RWPE2 (cell line): ENCODE measurements at regions not wholly inside any gene's neighbourhood (a gene's known extent, or its start where the extent isn't known, plus 50 kb on each side); places are given as distances from the start of the nearest gene placed in this dataset.
A peak's percentile ranks its signal among the peaks of the same experiment; 100 is the strongest.

ENCODE experiments used
- ATAC-seq: fragments of 200-7000 bp; cut with Tn5 transposase; 3 replicates; pipeline ENCODE4 v1.9.1; 2021; ENCODE audit warnings: low read depth
- DNase-seq: peaks from one replicate; pipeline ENCODE4 v3.0.0-alpha.2; 2020; ENCODE audit warnings: low spot score
- H3K27ac ChIP-seq: fragments of 450-650 bp; 2 replicates; pipeline ENCODE4 v1.5.1; 2017; ENCODE audit warnings: mild to moderate bottlenecking; ENCODE audit not compliant: poor library complexity, severe bottlenecking
- H3K27me3 ChIP-seq: fragments of 250-450 bp; sonication (Bioruptor Pico); 2 replicates; pipeline ENCODE4 v1.5.1; 2021; ENCODE audit warnings: mild to moderate bottlenecking, moderate library complexity; ENCODE audit not compliant: insufficient read depth, poor library complexity, severe bottlenecking
- H3K36me3 ChIP-seq: fragments of 250-450 bp; sonication (Bioruptor Pico); 2 replicates; pipeline ENCODE4 v1.5.1; 2020; ENCODE audit warnings: low read depth, mild to moderate bottlenecking, moderate library complexity
- H3K4me1 ChIP-seq: fragments of 250-450 bp; sonication (Bioruptor Pico); 2 replicates; pipeline ENCODE4 v1.5.1; 2021; ENCODE audit warnings: mild to moderate bottlenecking, moderate library complexity; ENCODE audit not compliant: insufficient read depth, poor library complexity, severe bottlenecking
- H3K4me3 ChIP-seq: fragments of 250-450 bp; sonication (Bioruptor Pico); 2 replicates; pipeline ENCODE4 v1.5.1; 2021; ENCODE audit warnings: mild to moderate bottlenecking, moderate library complexity; ENCODE audit not compliant: severe bottlenecking
- H3K9me3 ChIP-seq: fragments of 250-450 bp; sonication (Bioruptor Pico); 2 replicates; pipeline ENCODE4 v1.5.1; 2021; ENCODE audit warnings: mild to moderate bottlenecking, moderate library complexity; ENCODE audit not compliant: severe bottlenecking
- TF ChIP-seq, protein P1 (sequence below): fragments of 450-650 bp; IDR thresholded peaks from one replicate; pipeline ENCODE4 v1.5.1; 2017; ENCODE audit warnings: mild to moderate bottlenecking, moderate library complexity; ENCODE audit not compliant: poor library complexity, severe bottlenecking

- no peaks in the 10 kb centered on the region for H3K36me3 ChIP-seq
- TF ChIP-seq, protein P1, sequence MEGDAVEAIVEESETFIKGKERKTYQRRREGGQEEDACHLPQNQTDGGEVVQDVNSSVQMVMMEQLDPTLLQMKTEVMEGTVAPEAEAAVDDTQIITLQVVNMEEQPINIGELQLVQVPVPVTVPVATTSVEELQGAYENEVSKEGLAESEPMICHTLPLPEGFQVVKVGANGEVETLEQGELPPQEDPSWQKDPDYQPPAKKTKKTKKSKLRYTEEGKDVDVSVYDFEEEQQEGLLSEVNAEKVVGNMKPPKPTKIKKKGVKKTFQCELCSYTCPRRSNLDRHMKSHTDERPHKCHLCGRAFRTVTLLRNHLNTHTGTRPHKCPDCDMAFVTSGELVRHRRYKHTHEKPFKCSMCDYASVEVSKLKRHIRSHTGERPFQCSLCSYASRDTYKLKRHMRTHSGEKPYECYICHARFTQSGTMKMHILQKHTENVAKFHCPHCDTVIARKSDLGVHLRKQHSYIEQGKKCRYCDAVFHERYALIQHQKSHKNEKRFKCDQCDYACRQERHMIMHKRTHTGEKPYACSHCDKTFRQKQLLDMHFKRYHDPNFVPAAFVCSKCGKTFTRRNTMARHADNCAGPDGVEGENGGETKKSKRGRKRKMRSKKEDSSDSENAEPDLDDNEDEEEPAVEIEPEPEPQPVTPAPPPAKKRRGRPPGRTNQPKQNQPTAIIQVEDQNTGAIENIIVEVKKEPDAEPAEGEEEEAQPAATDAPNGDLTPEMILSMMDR: no peak
- no peak for ATAC-seq
- no peak overlapping the region for H3K27ac ChIP-seq
- H3K4me3 ChIP-seq: no peak overlapping the region
- H3K4me1 ChIP-seq: peaks cover 21% of the 10 kb centered on the region
- H3K9me3 ChIP-seq: no peaks in the 10 kb centered on the region
- no peak for DNase-seq
- no peaks in the 10 kb centered on the region for H3K27me3 ChIP-seq
Measured at GRCh38 chr2:172300851-172301250, 126.5 kb upstream of the ITGA6 start.

DNA sequence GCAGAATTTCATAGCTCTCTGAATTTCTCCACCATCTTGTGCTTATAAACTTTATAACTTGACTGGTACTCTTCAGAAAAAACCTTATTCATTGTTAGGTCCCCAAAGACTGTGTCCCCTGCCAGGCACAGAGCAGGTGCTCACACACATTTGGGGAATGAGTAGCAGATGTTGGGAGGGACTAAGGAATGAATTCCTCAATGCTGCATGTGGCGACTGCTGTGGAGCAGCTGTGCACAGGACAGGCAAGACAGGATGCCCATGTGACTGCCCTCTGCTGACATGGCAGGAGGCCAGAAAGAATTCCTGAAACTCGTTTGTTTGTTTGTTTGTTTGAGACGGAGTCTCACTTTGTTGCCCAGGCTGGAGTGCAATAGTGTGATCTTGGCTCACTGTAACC lies 122.3 kb upstream of the ITGA6 start:
- no peaks in the 10 kb centered on the region for H3K36me3 ChIP-seq
- H3K9me3 ChIP-seq: no peaks in the 10 kb centered on the region
- H3K27me3 ChIP-seq: no peaks in the 10 kb centered on the region
- H3K4me3 ChIP-seq: no peak overlapping the region
- DNase-seq: no peak
- TF ChIP-seq, protein P1: no peak
- no peak for ATAC-seq
- peaks cover 14% of the 10 kb centered on the region for H3K4me1 ChIP-seq
- H3K27ac ChIP-seq: no peak overlapping the region

- Histone ChIP-seq H3K36me3 (no peaks in the 10 kb centered on the region), H3K9me3 (no peaks in the 10 kb centered on the region), H3K27ac (peak overlapping the region; percentile 30), H3K4me3 (no peak overlapping the region), H3K27me3 (no peaks in the 10 kb centered on the region), H3K4me1 (peaks cover 13% of the 10 kb centered on the region)
- TF ChIP-seq, protein P1: no peak
- DNase-seq (no peak), ATAC-seq (no peak)
Measured at GRCh38 chr2:172307800-172308199, 119.6 kb upstream of the ITGA6 start.

- peaks cover 13% of the 10 kb centered on the region for H3K4me1 ChIP-seq
- ATAC-seq (peak; percentile 42; the same call in 1 of the 3 replicates), DNase-seq (no peak)
- no peak overlapping the region for H3K4me3 ChIP-seq
- no peaks in the 10 kb centered on the region for H3K36me3 ChIP-seq
- no peaks in the 10 kb centered on the region for H3K27me3 ChIP-seq
- no peaks in the 10 kb centered on the region for H3K9me3 ChIP-seq
- peak overlapping the region; percentile 30 for H3K27ac ChIP-seq
- TF ChIP-seq, protein P1: no peak
Measured at GRCh38 chr2:172308253-172308935, 119.0 kb upstream of the ITGA6 start.

DNA sequence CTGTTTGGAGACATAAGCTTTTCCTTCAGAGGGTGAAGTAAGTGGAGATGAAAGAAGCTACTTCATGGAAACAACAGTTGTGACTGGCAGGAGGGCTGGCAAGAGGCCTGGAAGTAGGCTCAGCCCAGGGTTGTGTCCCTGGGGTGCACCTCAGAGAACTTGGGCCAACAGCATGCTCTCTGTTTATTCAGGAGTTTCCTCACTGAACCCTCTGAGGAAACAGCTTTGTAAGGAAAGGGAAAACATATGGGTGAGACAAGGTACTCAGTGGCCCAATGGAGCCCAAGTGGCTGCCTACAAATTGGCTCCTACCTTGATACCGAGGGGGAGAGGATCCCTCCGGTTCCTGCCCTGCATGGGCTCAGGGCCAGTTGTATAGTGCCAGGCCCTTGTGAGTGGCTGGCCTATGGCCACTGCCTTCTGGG lies 115.5 kb upstream of the ITGA6 start:
- Histone ChIP-seq H3K27me3 (no peaks in the 10 kb centered on the region), H3K36me3 (no peaks in the 10 kb centered on the region), H3K4me3 (no peak overlapping the region), H3K4me1 (peaks cover 13% of the 10 kb centered on the region), H3K27ac (no peak overlapping the region), H3K9me3 (no peaks in the 10 kb centered on the region)
- ATAC-seq: no peak
- TF ChIP-seq, protein P1: no peak
- DNase-seq: no peak
